ENCODE measurements at regions not wholly inside any gene's neighbourhood (a gene's known extent, or its start where the extent isn't known, plus 50 kb on each side); places are given as distances from the start of the nearest gene placed in this dataset. TPM values are rescaled to one million over a fixed set of nuclear protein-coding genes. Genes with fewer than 3 reads are reported as not detected.
"Not testable (repeated sequence)": the region's sequence is repeated elsewhere in the genome, so short reads cannot be mapped to it uniquely, and the experiment has no call there.

DNA sequence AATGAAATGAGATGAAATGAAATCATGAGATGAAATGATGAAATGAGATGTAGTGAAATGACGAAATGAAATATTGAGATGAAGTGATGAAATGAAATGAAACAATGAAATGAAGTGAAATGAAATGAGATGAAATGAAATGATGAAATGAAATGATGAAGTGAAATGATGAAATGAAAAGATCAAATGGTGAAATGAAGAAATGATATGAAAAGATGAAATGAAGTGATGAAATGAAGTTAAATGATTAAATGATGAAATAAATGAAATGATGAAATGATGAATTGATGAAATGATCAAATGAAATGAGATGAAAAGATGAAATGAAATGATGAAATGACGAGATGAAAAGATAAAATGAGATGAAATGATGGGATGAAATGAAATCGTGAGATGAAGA, 132.3 kb upstream of the TP53TG3D start:
- H3K4me1 ChIP-seq (ENCODE audit: control insufficient read depth in 4 of 4, insufficient read depth in 4 of 4, low read length in 3 of 4); H3K27me3 ChIP-seq (ENCODE audit: control insufficient read depth in 4 of 4, insufficient read depth in 4 of 4, low read length in 3 of 4); H3K9me3 ChIP-seq (ENCODE audit: control insufficient read depth in 4 of 4, low read length in 3 of 4); H3K36me3 ChIP-seq (ENCODE audit: control insufficient read depth in 4 of 4, insufficient read depth in 3 of 4, low read depth in 1 of 4, low read length in 3 of 4); H3K4me3 ChIP-seq (ENCODE audit: low read depth in 1 of 3, low read length in 3 of 3); DNase-seq (ENCODE audit: low spot score); H3K9ac ChIP-seq (ENCODE audit: low read depth in 1 of 2, low read length in 2 of 2); H3K27ac ChIP-seq (ENCODE audit: low read depth in 1 of 2, low read length in 2 of 2): not testable (repeated sequence)
- 81% methylated on average over 3 of the region's 3 CpGs for WGBS

DNA sequence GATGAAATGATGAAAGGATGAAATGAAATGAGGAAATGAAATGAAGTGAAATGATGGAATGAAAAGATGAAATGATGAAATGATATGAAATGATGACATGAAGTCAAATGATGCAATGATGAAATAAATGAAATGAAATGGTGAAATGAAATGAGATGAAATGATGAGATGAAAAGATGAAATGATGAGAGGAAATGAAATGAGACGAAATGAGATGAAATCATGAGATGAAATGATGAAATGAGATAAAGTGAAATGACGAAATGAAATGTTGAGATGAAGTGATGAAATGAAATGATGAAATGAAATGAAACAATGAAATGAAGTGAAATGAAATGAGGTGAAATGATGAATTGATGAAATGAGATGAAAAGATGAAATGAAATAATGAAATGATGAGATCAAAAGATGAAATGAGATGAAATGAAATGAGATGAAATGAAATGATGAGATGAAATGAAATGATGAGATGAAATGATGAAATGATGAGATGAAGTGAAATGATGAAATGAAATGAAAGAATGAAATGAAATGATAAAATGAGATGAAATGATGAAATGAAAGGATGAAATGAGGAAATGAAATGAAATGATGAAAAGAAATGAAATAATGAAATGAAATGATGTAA, 131.7 kb upstream of the TP53TG3D start:
- not testable (repeated sequence) for DNase-seq (ENCODE audit: low spot score); H3K9me3 ChIP-seq (ENCODE audit: control insufficient read depth in 4 of 4, low read length in 3 of 4); H3K36me3 ChIP-seq (ENCODE audit: control insufficient read depth in 4 of 4, insufficient read depth in 3 of 4, low read depth in 1 of 4, low read length in 3 of 4); H3K27ac ChIP-seq (ENCODE audit: low read depth in 1 of 2, low read length in 2 of 2); H3K4me3 ChIP-seq (ENCODE audit: low read depth in 1 of 3, low read length in 3 of 3); H3K9ac ChIP-seq (ENCODE audit: low read depth in 1 of 2, low read length in 2 of 2); H3K4me1 ChIP-seq (ENCODE audit: control insufficient read depth in 4 of 4, insufficient read depth in 4 of 4, low read length in 3 of 4); H3K27me3 ChIP-seq (ENCODE audit: control insufficient read depth in 4 of 4, insufficient read depth in 4 of 4, low read length in 3 of 4)
- WGBS, result 77% methylated on average over 2 of the region's 2 CpGs

DNA sequence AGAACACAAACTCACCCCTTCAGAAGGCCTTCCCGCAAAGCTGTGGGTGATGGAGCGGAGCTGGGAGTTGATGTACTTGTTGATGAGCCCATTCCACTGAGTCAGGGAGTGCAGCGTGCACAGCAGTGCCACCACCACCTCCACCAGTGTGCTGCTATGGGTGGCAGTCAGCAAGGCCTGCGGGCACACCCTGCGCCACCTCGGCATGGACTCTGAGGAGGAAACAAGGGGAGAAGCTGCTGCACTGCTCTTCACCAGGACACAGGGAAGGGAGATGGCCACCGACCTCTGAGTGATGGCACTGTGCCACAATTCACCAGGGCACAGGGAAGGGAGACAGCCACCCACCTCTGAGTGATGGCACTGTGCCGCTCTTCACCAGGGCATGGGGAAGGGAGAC, 100.7 kb upstream of the TP53TG3D start:
- H3K27ac ChIP-seq (ENCODE audit: low read depth in 1 of 2, low read length in 2 of 2); DNase-seq (ENCODE audit: low spot score); H3K4me1 ChIP-seq (ENCODE audit: control insufficient read depth in 4 of 4, insufficient read depth in 4 of 4, low read length in 3 of 4); H3K9ac ChIP-seq (ENCODE audit: low read depth in 1 of 2, low read length in 2 of 2); H3K9me3 ChIP-seq (ENCODE audit: control insufficient read depth in 4 of 4, low read length in 3 of 4); H3K4me3 ChIP-seq (ENCODE audit: low read depth in 1 of 3, low read length in 3 of 3); H3K36me3 ChIP-seq (ENCODE audit: control insufficient read depth in 4 of 4, insufficient read depth in 3 of 4, low read depth in 1 of 4, low read length in 3 of 4); H3K27me3 ChIP-seq (ENCODE audit: control insufficient read depth in 4 of 4, insufficient read depth in 4 of 4, low read length in 3 of 4): not testable (repeated sequence)
- WGBS, result 96% methylated on average over 4 of the region's 8 CpGs

DNA sequence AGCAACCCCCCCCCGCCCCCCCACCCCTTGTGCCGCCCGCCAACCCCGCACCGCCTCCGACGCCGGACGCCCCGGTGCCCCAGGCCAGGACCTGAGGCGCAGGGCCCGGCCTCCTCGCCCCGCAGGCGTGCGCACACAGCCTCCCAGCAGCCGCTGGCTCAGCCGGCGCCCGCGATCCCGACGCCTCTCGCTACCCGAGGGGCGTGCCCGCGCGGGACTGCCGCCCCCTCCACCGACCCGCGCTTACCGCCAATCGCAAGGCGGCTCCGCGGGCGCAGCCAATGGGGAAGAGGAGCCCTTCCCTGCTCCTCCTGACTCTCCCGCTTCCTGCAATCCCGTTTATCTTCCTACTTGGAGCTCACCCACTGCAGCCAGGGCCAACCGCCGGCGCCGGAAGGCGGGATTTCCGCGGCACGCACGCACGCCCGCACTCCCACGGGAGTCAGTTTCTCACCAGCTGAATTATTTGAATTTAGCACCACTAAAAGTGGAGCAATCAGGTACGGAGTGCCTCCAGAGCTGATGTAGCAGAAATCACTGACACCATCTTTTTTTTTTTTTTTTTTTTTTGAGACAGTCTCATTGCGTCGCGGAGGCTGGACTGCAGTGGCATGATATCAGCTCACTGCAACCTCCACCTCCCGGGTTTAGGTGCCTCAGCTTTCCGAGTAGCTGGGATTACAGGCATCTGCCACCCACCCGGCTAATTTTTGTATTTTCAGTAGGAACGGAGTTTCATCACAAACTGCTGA, 65.0 kb upstream of the TP53TG3D start:
- H3K27me3 ChIP-seq (ENCODE audit: control insufficient read depth in 4 of 4, insufficient read depth in 4 of 4, low read length in 3 of 4); H3K4me3 ChIP-seq (ENCODE audit: low read depth in 1 of 3, low read length in 3 of 3); H3K36me3 ChIP-seq (ENCODE audit: control insufficient read depth in 4 of 4, insufficient read depth in 3 of 4, low read depth in 1 of 4, low read length in 3 of 4); H3K9me3 ChIP-seq (ENCODE audit: control insufficient read depth in 4 of 4, low read length in 3 of 4); H3K9ac ChIP-seq (ENCODE audit: low read depth in 1 of 2, low read length in 2 of 2); H3K27ac ChIP-seq (ENCODE audit: low read depth in 1 of 2, low read length in 2 of 2); H3K4me1 ChIP-seq (ENCODE audit: control insufficient read depth in 4 of 4, insufficient read depth in 4 of 4, low read length in 3 of 4); DNase-seq (ENCODE audit: low spot score): not testable (repeated sequence)
- WGBS, result 28% methylated on average over 9 of the region's 61 CpGs

DNA sequence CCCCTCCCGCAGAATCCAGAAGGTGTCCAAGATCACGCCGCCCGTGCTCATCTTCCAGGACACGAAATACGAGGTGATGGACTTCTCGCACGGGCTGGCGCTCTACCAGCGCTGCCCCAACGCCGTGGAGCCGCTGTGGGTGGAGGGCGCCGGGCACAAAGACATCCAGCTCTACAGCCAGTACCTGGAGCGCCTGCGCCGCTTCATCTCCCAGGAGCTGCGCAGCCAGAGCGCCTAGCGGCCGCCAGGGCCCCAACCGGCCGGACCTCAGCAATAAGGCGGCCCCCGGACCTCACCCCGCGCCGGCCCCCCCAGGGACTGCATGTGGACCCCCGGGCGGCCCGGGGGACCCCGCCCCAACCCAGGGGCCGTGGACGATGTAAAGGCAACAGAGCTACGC, 50.5 kb upstream of the TP53TG3D start:
- H3K27ac ChIP-seq (ENCODE audit: low read depth in 1 of 2, low read length in 2 of 2); H3K27me3 ChIP-seq (ENCODE audit: control insufficient read depth in 4 of 4, insufficient read depth in 4 of 4, low read length in 3 of 4); H3K4me1 ChIP-seq (ENCODE audit: control insufficient read depth in 4 of 4, insufficient read depth in 4 of 4, low read length in 3 of 4); H3K9ac ChIP-seq (ENCODE audit: low read depth in 1 of 2, low read length in 2 of 2); H3K4me3 ChIP-seq (ENCODE audit: low read depth in 1 of 3, low read length in 3 of 3); H3K36me3 ChIP-seq (ENCODE audit: control insufficient read depth in 4 of 4, insufficient read depth in 3 of 4, low read depth in 1 of 4, low read length in 3 of 4); DNase-seq (ENCODE audit: low spot score); H3K9me3 ChIP-seq (ENCODE audit: control insufficient read depth in 4 of 4, low read length in 3 of 4): not testable (repeated sequence)
- WGBS, result 34% methylated on average over 26 of the region's 36 CpGs

Small RNA genes in the stretch of these regions (small RNA-seq; reads per million reads assigned to genes)
- gene AC133485.4, result not detected
- not detected for gene AC142381.2
- gene IGHV1OR16-3, result not detected
- gene IGHV3OR16-9, result not detected

Measured in liver (tissue), 7 donors.